HT1080 (cell line): ENCODE measurements at regions not wholly inside any gene's neighbourhood (a gene's known extent, or its start where the extent isn't known, plus 50 kb on each side); places are given as distances from the start of the nearest gene placed in this dataset.

ENCODE experiments used
- DNase-seq: peaks from one replicate; pipeline ENCODE4 v3.0.0-alpha.2; 2015; ENCODE audit warnings: low read depth

DNA sequence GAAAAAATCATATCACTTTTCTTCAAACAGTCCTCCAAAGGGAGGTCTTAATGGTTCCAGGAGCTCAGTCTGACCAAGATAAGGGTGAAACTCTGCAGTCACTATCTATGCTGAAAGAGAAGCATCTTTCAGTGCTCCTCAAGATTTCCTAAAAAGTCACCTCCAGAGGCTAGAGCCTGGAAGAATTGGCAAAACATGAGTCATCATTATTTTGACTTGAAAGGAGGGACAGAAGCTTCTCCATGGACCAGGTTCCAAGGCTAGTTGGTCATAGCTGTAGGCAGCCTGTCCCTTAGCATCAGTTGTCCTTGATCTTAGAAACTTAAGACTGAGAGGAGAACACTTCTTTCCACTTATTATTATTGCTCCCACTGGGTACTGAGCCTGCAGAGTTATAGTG lies 219.0 kb upstream of the ASIC2 start:
- DNase-seq, result no peak

DNA sequence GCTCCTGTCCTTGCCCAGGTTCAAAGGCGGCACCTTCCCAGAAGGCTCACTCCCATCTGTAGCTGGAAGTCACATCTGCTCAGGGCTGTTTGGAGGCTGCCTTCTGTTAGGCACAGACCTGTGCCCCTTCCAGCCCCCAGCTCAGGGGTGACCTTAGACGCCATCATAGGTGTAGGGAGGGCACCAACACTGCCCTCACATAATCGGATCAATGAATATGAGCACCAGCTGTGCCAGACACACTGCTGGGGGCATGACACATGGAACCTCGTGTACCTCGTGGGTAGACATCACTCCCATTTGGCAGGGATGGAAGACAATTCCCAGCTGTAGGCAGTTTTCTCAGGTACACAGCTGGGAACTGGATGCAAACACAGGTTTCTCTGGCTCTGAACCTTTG lies 220.7 kb upstream of the ASIC2 start:
- DNase-seq, result no peak

GRCh38 chr17:33514369-33514768 lies 221.3 kb upstream of the ASIC2 start:
- DNase-seq, result no peak

DNA sequence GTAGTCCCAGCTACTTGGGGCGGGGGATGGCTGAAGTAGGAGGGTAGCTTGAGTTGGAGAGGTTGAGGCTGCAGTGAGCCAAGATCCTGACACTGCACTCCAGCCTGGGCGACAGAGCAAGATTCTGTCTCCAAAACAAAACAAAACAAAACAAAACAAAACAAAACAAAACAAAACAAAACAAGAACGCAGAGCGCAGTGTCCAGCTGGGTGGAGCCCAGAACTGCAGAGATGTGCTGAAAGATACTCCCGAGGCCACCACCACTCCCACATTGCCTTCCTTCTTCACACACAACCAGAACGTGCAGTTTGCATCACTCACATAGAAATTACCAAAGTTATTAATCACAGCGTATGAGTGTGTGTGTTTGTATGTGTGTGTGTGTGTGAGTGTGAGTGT lies 222.9 kb upstream of the ASIC2 start:
- no peak for DNase-seq

GRCh38 chr17:33516645-33517044 lies 223.6 kb upstream of the ASIC2 start:
- DNase-seq, result no peak

GRCh38 chr17:33517746-33518145 lies 224.7 kb upstream of the ASIC2 start:
- DNase-seq, result no peak

GRCh38 chr17:33519692-33520091 lies 226.6 kb upstream of the ASIC2 start:
- DNase-seq, result no peak

GRCh38 chr17:33520426-33521330 lies 227.6 kb upstream of the ASIC2 start:
- peak; percentile 28 for DNase-seq

DNA sequence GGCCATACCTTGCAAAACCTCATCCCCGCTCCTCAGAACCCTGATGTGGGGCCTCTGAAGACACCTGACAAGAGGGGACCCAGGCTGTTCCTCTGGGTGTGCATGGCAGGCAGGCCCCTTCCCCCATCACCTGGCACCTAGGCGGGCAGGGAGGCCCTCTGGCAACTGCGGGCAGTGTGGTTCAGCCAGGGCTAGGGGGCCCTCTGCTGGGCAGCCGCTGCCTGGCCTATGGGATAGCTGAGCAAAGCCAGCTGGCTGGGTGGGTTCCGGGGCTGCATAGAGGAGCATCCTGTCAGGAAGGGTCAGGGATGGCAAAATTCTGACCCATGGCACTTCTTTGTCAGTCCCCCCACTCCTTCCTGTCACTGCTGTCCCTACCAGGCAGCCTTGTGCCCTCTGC lies 228.7 kb upstream of the ASIC2 start:
- no peak for DNase-seq

- DNase-seq, result no peak
These were observed 229.5 kb upstream of the ASIC2 start for GRCh38 chr17:33522623-33523022.

GRCh38 chr17:33523577-33523981 lies 230.5 kb upstream of the ASIC2 start:
- peak; percentile 36 for DNase-seq

GRCh38 chr17:33525186-33525585 lies 232.1 kb upstream of the ASIC2 start:
- no peak for DNase-seq

DNA sequence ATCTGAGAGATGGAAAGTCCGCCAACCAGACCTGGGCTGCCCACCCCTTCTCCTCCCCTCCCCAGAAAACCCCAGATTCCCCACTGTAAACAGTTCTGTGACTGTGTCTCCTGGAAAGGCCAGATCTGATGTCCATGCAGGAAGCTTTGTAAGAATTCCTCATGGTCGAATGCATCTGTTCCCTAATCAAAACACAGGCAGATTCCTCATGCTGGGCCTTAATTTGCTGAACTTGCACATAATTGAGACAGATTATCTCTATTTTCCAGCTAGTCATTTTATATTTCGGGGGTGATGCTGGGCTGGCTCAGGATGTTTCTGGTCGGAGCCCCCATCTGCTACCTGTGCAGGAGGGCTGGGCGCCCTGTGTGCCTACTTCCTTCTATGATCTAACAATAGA lies 233.6 kb upstream of the ASIC2 start:
- DNase-seq, result no peak

DNA sequence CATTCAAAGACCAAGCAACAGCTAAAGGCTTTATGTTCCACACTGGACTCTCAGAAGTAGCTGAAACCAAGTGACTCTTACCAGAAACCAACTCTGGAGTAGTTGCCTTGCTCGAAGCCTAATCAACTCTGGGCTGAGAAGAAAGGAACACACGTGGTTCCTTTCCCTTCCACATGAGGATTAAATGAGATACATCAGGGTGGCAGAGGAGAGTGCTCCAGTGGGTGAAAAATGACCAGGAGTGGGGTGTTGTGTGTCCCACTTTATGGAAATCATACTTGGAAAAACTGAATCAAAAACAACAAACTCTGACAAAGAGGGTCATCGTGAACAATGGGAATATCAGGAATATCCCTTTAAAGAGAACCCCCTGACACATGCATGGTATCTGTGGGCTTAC lies 234.2 kb upstream of the ASIC2 start:
- no peak for DNase-seq

DNA sequence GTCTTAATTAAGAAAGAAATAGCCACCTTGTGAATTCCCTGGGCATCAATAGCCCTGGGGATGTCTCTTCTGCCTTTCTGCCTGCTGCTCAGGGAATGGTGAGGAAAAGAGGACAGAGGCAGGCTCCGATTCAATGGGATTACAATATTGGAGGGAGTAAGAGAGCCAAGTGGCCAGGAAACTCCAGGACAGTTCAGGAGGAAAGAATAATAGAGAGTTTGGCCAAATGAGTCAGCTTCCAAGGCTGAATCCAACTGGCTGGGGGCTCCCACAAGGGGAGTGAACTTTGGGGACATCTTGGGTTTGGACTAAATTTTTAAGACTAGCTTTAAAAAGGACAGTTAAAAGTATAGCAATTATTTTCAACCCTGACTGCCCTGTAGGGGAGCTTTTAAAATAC lies 235.8 kb upstream of the ASIC2 start:
- DNase-seq, result no peak

DNA sequence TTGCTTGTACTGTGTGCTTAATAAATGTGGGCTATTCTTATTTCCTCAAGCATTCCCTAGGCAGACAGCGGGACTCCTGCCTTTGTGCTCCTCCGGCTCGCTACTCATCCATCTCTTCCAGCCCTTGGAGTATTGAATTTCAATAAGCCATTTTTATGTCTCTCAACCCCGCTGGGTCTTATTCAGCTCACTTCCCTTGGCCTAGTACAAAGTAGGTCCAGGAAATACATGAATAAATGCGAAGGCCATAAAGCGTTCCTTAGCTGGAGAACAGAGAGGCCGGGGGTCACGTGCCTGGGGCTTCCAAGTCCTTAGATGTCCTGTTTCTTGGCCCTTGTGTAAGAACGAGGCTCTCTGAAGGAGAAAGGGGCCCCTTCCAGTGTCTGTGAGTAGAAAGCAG lies 236.7 kb upstream of the ASIC2 start:
- no peak for DNase-seq

DNA sequence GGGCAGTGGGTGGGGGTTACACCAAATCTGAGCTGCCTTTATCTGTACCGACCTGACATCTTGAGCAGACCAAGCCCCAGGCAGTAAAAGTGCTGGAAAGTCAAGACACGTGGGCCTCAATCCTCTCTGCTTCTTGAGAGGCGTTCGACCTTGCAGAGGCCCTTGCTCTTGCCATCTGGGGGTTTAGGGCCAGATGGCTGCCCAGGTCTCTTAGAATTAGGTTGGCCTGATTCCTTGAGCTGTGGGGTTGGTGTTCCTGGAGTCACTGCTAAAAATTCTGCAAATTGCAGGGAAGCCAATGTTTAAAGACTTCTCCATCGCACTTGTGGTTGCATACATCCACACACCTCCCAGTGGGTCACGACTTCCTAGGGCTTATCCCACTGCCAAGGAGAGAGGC lies 238.2 kb upstream of the ASIC2 start:
- no peak for DNase-seq

GRCh38 chr17:33534087-33534486 lies 241.0 kb upstream of the ASIC2 start:
- DNase-seq, result no peak

GRCh38 chr17:33545124-33545523 lies 252.0 kb upstream of the ASIC2 start:
- no peak for DNase-seq

DNA sequence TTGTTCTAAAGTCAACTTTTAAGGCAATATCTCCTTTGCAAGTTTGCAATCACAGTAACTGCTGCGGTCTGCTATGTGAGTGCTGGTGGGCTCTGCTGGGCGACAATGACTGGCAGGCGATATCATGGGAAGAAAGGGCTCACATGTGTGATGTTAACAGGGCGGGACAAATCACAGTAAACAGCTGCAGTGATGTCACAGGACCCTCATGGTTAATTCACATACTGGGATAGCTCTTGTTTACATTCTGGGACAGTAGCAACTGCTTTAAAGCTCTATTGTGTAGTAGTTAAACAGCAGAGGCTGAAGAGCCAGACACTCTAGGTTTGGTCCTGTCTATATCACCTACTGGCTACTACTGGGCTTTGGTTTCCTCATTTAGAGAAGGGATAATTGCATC lies 257.2 kb upstream of the ASIC2 start:
- no peak for DNase-seq

GRCh38 chr17:33551075-33551474 lies 258.0 kb upstream of the ASIC2 start:
- no peak for DNase-seq

DNA sequence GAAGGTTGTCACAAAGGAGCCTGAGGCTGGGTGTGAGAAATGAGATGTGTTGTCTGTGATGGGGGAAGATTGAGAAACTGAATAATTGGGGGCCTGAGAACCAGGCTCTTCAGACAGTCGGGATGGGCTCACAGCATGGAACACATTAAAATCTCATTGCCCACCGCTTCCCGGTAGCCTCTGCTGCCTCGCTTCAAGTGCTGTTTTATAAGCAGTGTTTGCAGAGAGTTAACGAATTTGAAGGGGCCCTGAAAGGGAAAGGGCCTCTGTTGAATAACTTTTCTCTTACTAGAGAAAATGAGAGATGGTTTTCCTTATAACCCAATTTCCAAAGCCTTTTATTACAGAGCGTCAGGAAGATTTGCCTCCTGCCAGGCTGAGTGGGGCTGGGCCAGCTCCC lies 258.8 kb upstream of the ASIC2 start:
- DNase-seq, result no peak

DNA sequence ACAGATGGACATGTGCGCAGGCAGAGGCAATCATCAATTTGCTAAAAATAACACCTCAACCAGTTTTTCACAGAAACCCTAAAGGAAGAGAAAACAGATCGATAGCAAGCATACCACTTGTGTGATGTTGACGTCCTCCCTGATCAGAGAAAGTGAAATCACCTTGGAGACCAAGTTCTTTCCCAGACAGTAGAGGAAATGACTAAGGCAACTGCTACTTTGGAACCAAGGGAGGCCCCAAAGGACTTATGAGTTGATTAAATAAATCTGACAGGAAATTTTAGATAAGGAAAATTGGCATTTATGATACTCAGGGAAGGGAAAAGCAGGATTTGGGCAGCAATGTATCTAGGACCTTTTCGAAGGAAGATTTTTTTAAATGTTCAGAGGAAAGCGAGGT lies 267.1 kb upstream of the ASIC2 start:
- DNase-seq, result peak; percentile 73

GRCh38 chr17:33560871-33561270 lies 267.8 kb upstream of the ASIC2 start:
- DNase-seq, result no peak
